K562 (cell line): ENCODE measurements at regions not wholly inside any gene's neighbourhood (a gene's known extent, or its start where the extent isn't known, plus 50 kb on each side); places are given as distances from the start of the nearest gene placed in this dataset.

Source experiments
- ATAC-seq: fragments of 200-7000 bp; cut with Tn5 transposase; 3 replicates; pipeline ENCODE4 v1.9.1; 2020; ENCODE audit warnings: moderate library complexity
- BruUV-seq: library from RNA; stranded (reverse); fragments of 400-500 nt; replicated peaks from 2 replicates; lab custom pipeline; 2021; lab: Mats Ljungman, UMichigan
- CTCF ChIA-PET: fragments of 300-600 bp; formaldehyde crosslinking; extraction: SDS; loops from one replicate; lab custom pipeline; 2021; ENCODE audit warnings: low intra/inter-chr PET ratio; lab: Yijun Ruan, JAX
- POLR2A ChIA-PET: fragments of 300-600, 350-650 bp; sonication (Branson Sonifier 250); formaldehyde crosslinking; extraction: SDS; loops from one replicate; lab custom pipeline; 2021; ENCODE audit warnings: antibody characterized with exemption, inconsistent platforms; lab: Yijun Ruan, JAX
- DNase-seq, 4 experiments: peaks; one replicate each; pipeline versions ENCODE4 v3.0.0 to v3.0.0-alpha.2; 2011 to 2018; ENCODE audit warnings: low spot score in 3 of 4, mixed read lengths in 3 of 4; ENCODE audit errors: extremely low read depth in 1 of 4
- FAIRE-seq: peaks from 2 replicates; lab custom pipeline; 2011; peaks lifted over from hg19 to GRCh38; lab: Jason Lieb, UNC
- H2AFZ ChIP-seq: 2 replicates; pipeline ENCODE4 v1.6.0; 2011; ENCODE audit warnings: low read depth, low read length, control low read depth, inconsistent platforms
- H3K27ac ChIP-seq: fragments of 200-600 bp; 3 replicates; pipeline ENCODE4 v1.8.0; 2011; ENCODE audit warnings: low read depth, mild to moderate bottlenecking, control low read depth, inconsistent platforms, low read length, moderate library complexity, mixed read lengths; ENCODE audit errors: extremely low read depth
- H3K27me3 ChIP-seq, 2 experiments: fragments of 300-600 bp in 1 of 2; 2 replicates in 1 of 2; 3 replicates in 1 of 2; pipeline versions ENCODE4 v1.6.0 to v1.8.0; 2011; ENCODE audit warnings: inconsistent platforms in 2 of 2, low read length in 2 of 2, mild to moderate bottlenecking in 1 of 2, mixed read lengths in 1 of 2, moderate library complexity in 1 of 2; ENCODE audit not compliant: control insufficient read depth in 2 of 2, insufficient read depth in 2 of 2
- H3K36me3 ChIP-seq: fragments of 300-600 bp; 3 replicates; pipeline ENCODE4 v1.8.0; 2011; ENCODE audit warnings: mild to moderate bottlenecking, low read length, inconsistent platforms; ENCODE audit not compliant: control insufficient read depth, insufficient read depth
- H3K4me1 ChIP-seq, 2 experiments: fragments of 200-600 bp in 1 of 2; replicated peaks in 1 of 2; 2 replicates in 1 of 2; 3 replicates in 1 of 2; pipeline versions ENCODE4 v1.5.1 to v1.8.0; 2011; ENCODE audit warnings: inconsistent platforms in 2 of 2, low read length in 2 of 2, mild to moderate bottlenecking in 1 of 2, mixed read lengths in 1 of 2, moderate library complexity in 1 of 2; ENCODE audit not compliant: control insufficient read depth in 2 of 2, insufficient read depth in 2 of 2
- H3K4me2 ChIP-seq: 2 replicates; pipeline ENCODE4 v1.6.1; 2011; ENCODE audit warnings: low read length, control low read depth, inconsistent platforms, mixed read lengths; ENCODE audit not compliant: insufficient read depth
- H3K4me3 ChIP-seq: fragments of 200-600 bp; sonication (generic), shearing (Covaris generic); 2 replicates; pipeline ENCODE4 v1.5.1; 2016; ENCODE audit warnings: control low read depth, inconsistent platforms
- H3K79me2 ChIP-seq: fragments of 200-600 bp; 3 replicates; pipeline ENCODE4 v1.8.0; 2011; ENCODE audit warnings: low read length, inconsistent platforms; ENCODE audit not compliant: control insufficient read depth, insufficient read depth
- H3K9ac ChIP-seq, 2 experiments: 2 replicates each; pipeline versions ENCODE4 v1.6.0 to v1.6.1; 2011; ENCODE audit warnings: low read depth in 2 of 2, low read length in 2 of 2, control low read depth in 1 of 2, inconsistent platforms in 1 of 2, mild to moderate bottlenecking in 1 of 2, mixed read lengths in 1 of 2; ENCODE audit not compliant: insufficient read depth in 1 of 2
- H3K9me1 ChIP-seq: one replicate; pipeline ENCODE4 v1.6.0; 2011; ENCODE audit warnings: inconsistent platforms, mild to moderate bottlenecking, low read length, moderate library complexity; ENCODE audit not compliant: control insufficient read depth, insufficient read depth
- H3K9me3 ChIP-seq: replicated peaks from 2 replicates; pipeline ENCODE4 v1.5.1; 2011; ENCODE audit warnings: low read depth, low read length, inconsistent platforms; ENCODE audit not compliant: control insufficient read depth, insufficient read depth
- H4K20me1 ChIP-seq: replicated peaks from 2 replicates; pipeline ENCODE4 v1.6.1; 2011; ENCODE audit warnings: low read length, inconsistent platforms, mixed read lengths; ENCODE audit not compliant: control insufficient read depth, insufficient read depth
- CREB1 ChIP-seq, 2 experiments: sonication (generic) in 1 of 2; formaldehyde crosslinking in 1 of 2; IDR thresholded peaks; 2 replicates each; pipeline versions ENCODE4 v1.6.1 to v1.8.0; 2012 to 2022; ENCODE audit warnings: inconsistent platforms in 1 of 2, mild to moderate bottlenecking in 1 of 2, missing genetic modification reagents in 1 of 2, moderate library complexity in 1 of 2
- FOS ChIP-seq: IDR thresholded peaks from 3 replicates; pipeline ENCODE4 v1.6.1; 2011; ENCODE audit not compliant: insufficient read length; ENCODE audit errors: extremely low read depth
- FOXM1 ChIP-seq, 2 experiments: fragments of 450-650 bp in 1 of 2; sonication (generic) in 1 of 2; formaldehyde crosslinking in 1 of 2; IDR thresholded peaks; 2 replicates each; pipeline versions ENCODE4 v1.6.1 to v1.9.0; 2017 to 2022; ENCODE audit warnings: low read depth in 2 of 2, mild to moderate bottlenecking in 2 of 2, missing genetic modification reagents in 1 of 2, moderate library complexity in 1 of 2
- FOXO4 ChIP-seq: fragments of 450-650 bp; formaldehyde crosslinking; IDR thresholded peaks from 2 replicates; pipeline ENCODE4 v1.4.0; 2020; ENCODE audit warnings: mild to moderate bottlenecking, moderate library complexity
- HDGF ChIP-seq: fragments of 450-650 bp; IDR thresholded peaks from 2 replicates; pipeline ENCODE4 v1.6.1; 2016
- HOMEZ ChIP-seq: fragments of 250-450 bp; sonication (Bioruptor Pico); IDR thresholded peaks from 2 replicates; pipeline ENCODE4 v1.4.0; 2020; ENCODE audit warnings: mild to moderate bottlenecking, moderate library complexity
- IRF9 ChIP-seq: fragments of 450-650 bp; IDR thresholded peaks from 2 replicates; pipeline ENCODE4 v1.6.1; 2016; ENCODE audit warnings: missing biosample characterization, missing genetic modification characterization
- MAFK ChIP-seq: IDR thresholded peaks from 2 replicates; pipeline ENCODE4 v1.6.1; 2011; ENCODE audit warnings: low read length, improper control_type of control experiment
- SRF ChIP-seq, 2 experiments: fragments of 250-450, 450-650 bp in 1 of 2; sonication (Bioruptor Pico) in 1 of 2; sonication (generic) in 1 of 2; formaldehyde crosslinking; IDR thresholded peaks; 2 replicates each; pipeline versions ENCODE4 v1.5.0 to v1.5.1; 2020 to 2022; ENCODE audit warnings: mild to moderate bottlenecking in 1 of 2, missing genetic modification reagents in 1 of 2
- ZNF212 ChIP-seq: fragments of 450-650 bp; formaldehyde crosslinking; IDR thresholded peaks from 2 replicates; pipeline ENCODE4 v1.4.0; 2020; ENCODE audit warnings: mild to moderate bottlenecking
- ZNF311 ChIP-seq: fragments of 250-450 bp; sonication (Bioruptor Pico); IDR thresholded peaks from 2 replicates; pipeline ENCODE4 v1.4.0; 2020; ENCODE audit warnings: mild to moderate bottlenecking, moderate library complexity
- ZNF57 ChIP-seq: fragments of 450-650 bp; formaldehyde crosslinking; IDR thresholded peaks from 2 replicates; pipeline ENCODE4 v1.4.0; 2020; ENCODE audit warnings: mild to moderate bottlenecking, moderate library complexity
- WGBS: fragments of 100-300 bp; shearing (Covaris generic); methylation state at CpG from one replicate; pipeline ENCODE4 v1.1.6; 2016; ENCODE audit warnings: low coverage, mixed read lengths; ENCODE audit not compliant: insufficient coverage; ENCODE audit errors: missing lambda C conversion rate; 5-methylcytosine and 5-hydroxymethylcytosine counted together
- in situ Hi-C: fragments of 300-500 bp; cut with MboI; formaldehyde crosslinking; loops from 4 replicates; pipeline ENCODE4 v1.15.0; 2018; ENCODE audit warnings: inconsistent platforms, mixed read lengths
- intact Hi-C: fragments of 100-400 bp; cut with micrococcal nuclease; formaldehyde crosslinking; loops from 2 replicates; pipeline ENCODE4 v1.14.2; 2022

GRCh38 chr7:17661982-17662585, 278.2 kb downstream of the SNX13 start:
- H3K36me3 ChIP-seq: no peaks in the 10 kb centered on the region
- ATAC-seq (no peak), FAIRE-seq (no peak), DNase-seq (no peak)
- WGBS: 0% methylated on average over 3 of the region's 3 CpGs
- peaks cover 0 to 8% of the 10 kb centered on the region in 2 experiments; a peak in 1 of 5 replicates for H3K27me3 ChIP-seq
- TF ChIP-seq HDGF: no peak
- no peak for TF ChIP-seq FOXO4
- TF ChIP-seq ZNF57 (CRISPR knock-in tag): no peak
- no peak for TF ChIP-seq HOMEZ (CRISPR knock-in tag)
- no peak for TF ChIP-seq SRF (CRISPR knock-in tag; IDR thresholded peaks at IDR 0.05)
- TF ChIP-seq CREB1 (IDR thresholded peaks at IDR 0.05): no peak
- TF ChIP-seq CREB1 (CRISPR knock-in tag; IDR thresholded peaks at IDR 0.05): no peak
- no peak for TF ChIP-seq MAFK
- TF ChIP-seq ZNF212 (CRISPR knock-in tag): no peak
- no peak for TF ChIP-seq FOXM1 (IDR thresholded peaks at IDR 0.05; ENCODE audit: low read depth)
- TF ChIP-seq FOXM1 (CRISPR knock-in tag; IDR thresholded peaks at IDR 0.05; ENCODE audit: low read depth): no peak
- TF ChIP-seq ZNF311 (CRISPR knock-in tag): no peak
- TF ChIP-seq IRF9: no peak
- TF ChIP-seq FOS: no peak
- POLR2A ChIA-PET: no interaction called here
- intact Hi-C loops: no loop called here
- H3K4me2 ChIP-seq: no peak overlapping the region
- no peaks in the 10 kb centered on the region for H3K79me2 ChIP-seq
- H3K9me3 ChIP-seq: no peaks in the 10 kb centered on the region
- in situ Hi-C loops: no loop called here
- no peak overlapping the region for H3K4me3 ChIP-seq
- H2AFZ ChIP-seq: no peak overlapping the region
- no TSS peak for BruUV-seq
- no peaks in the 10 kb centered on the region for H3K9me1 ChIP-seq
- no peaks in the 10 kb centered on the region for H4K20me1 ChIP-seq
- no peak overlapping the region for H3K9ac ChIP-seq
- H3K27ac ChIP-seq: no peak overlapping the region
- no peaks in the 10 kb centered on the region for H3K4me1 ChIP-seq
- CTCF ChIA-PET: no interaction called here
